VCaP (cell line): ENCODE measurements at regions not wholly inside any gene's neighbourhood (a gene's known extent, or its start where the extent isn't known, plus 50 kb on each side); places are given as distances from the start of the nearest gene placed in this dataset.

Experiments
- H3K27ac ChIP-seq: fragments of 450-650 bp; 2 replicates; pipeline ENCODE4 v1.5.1; 2017
- TF ChIP-seq, protein P1 (sequence below): fragments of 450-650 bp; conservative IDR thresholded peaks from 2 replicates; pipeline ENCODE4 v1.5.1; 2017; ENCODE audit warnings: mild to moderate bottlenecking, moderate library complexity

GRCh38 chr2:118667348-118667747 lies 180.1 kb downstream of the EN1 start:
- no peak overlapping the region for H3K27ac ChIP-seq
- TF ChIP-seq, protein P1, sequence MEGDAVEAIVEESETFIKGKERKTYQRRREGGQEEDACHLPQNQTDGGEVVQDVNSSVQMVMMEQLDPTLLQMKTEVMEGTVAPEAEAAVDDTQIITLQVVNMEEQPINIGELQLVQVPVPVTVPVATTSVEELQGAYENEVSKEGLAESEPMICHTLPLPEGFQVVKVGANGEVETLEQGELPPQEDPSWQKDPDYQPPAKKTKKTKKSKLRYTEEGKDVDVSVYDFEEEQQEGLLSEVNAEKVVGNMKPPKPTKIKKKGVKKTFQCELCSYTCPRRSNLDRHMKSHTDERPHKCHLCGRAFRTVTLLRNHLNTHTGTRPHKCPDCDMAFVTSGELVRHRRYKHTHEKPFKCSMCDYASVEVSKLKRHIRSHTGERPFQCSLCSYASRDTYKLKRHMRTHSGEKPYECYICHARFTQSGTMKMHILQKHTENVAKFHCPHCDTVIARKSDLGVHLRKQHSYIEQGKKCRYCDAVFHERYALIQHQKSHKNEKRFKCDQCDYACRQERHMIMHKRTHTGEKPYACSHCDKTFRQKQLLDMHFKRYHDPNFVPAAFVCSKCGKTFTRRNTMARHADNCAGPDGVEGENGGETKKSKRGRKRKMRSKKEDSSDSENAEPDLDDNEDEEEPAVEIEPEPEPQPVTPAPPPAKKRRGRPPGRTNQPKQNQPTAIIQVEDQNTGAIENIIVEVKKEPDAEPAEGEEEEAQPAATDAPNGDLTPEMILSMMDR = no peak

- TF ChIP-seq, protein P1 = no peak
- no peak overlapping the region for H3K27ac ChIP-seq
Observed at GRCh38 chr2:118665784-118666529, 181.5 kb downstream of the EN1 start.

- TF ChIP-seq, protein P1 = no peak; the same call in 1 of the 2 replicates
Observed at GRCh38 chr2:118661179-118661578, 186.3 kb downstream of the EN1 start.

GRCh38 chr2:118658596-118659198 lies 188.8 kb downstream of the EN1 start:
- H3K27ac ChIP-seq = no peak overlapping the region
- TF ChIP-seq, protein P1 = no peak

More at GRCh38 chr2:118661179-118661578, 186.3 kb downstream of the EN1 start:
- no peak overlapping the region for H3K27ac ChIP-seq

GRCh38 chr2:118657466-118657865 lies 190.0 kb downstream of the EN1 start:
- TF ChIP-seq, protein P1 = no peak
- H3K27ac ChIP-seq = no peak overlapping the region

DNA sequence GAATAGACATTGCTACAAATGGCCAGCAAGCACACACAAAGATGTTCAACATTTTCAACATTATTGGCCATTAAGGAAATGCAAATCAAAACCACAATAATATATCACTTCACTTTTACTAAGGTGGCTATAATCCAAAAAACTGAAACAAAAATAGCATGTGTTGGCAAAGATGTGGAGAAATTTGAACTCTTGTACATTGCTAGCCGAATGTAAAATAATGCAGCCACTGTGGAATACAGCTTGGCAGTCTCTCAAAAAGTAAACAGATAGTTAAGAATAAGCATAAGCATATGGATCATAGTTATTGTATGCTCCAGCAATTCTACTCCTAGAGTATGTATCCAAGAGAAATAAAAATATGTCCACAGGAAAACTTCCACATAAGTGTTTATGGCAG lies 192.5 kb downstream of the EN1 start:
- H3K27ac ChIP-seq = no peak overlapping the region
- TF ChIP-seq, protein P1 = no peak

- TF ChIP-seq, protein P1 = no peak
Observed at GRCh38 chr2:118650327-118650726, 197.1 kb downstream of the EN1 start.

More at GRCh38 chr2:118650327-118650726, 197.1 kb downstream of the EN1 start:
- no peak overlapping the region for H3K27ac ChIP-seq
